ENCODE measurements at regions not wholly inside any gene's neighbourhood (a gene's known extent, or its start where the extent isn't known, plus 50 kb on each side); places are given as distances from the start of the nearest gene placed in this dataset.
"Not testable (repeated sequence)": the region's sequence is repeated elsewhere in the genome, so short reads cannot be mapped to it uniquely, and the experiment has no call there.

GRCh38 chr16:16763449-16763848 is 384.5 kb downstream of the NPIPA7 start:
- no peak for DNase-seq
- Mint-ChIP-seq H3K9me3 (peaks cover 4 to 5% of the 10 kb centered on the region in 2 donors), H3K4me3 (no peak overlapping the region), H3K36me3 (no peaks in the 10 kb centered on the region), H3K27ac (no peak overlapping the region), H3K27me3 (ENCODE audit: low read depth in 2 of 2) (peaks cover 0 to 6% of the 10 kb centered on the region in 2 donors), H3K4me1 (no peaks in the 10 kb centered on the region)
- H3K36me3 ChIP-seq (ENCODE audit: control insufficient read depth, insufficient read depth, low read length) = no peaks in the 10 kb centered on the region
- 89% methylated on average over 3 of the region's 4 CpGs for WGBS (ENCODE audit: insufficient coverage)
- TF ChIP-seq CTCF (IDR thresholded peaks at IDR 0.05) = no peak
- no peaks in the 10 kb centered on the region for H3K4me1 ChIP-seq (ENCODE audit: control insufficient read depth, insufficient read depth, low read length)
- H3K4me3 ChIP-seq (ENCODE audit: low read length) = no peak overlapping the region
- intact Hi-C loops (cut with micrococcal nuclease) = no loop called here
- H3K9me3 ChIP-seq (ENCODE audit: control insufficient read depth, insufficient read depth, low read length) = no peaks in the 10 kb centered on the region
- no peaks in the 10 kb centered on the region for H3K27me3 ChIP-seq (ENCODE audit: control insufficient read depth, insufficient read depth, low read length)
- no peak overlapping the region for H3K27ac ChIP-seq (ENCODE audit: low read length)
- ATAC-seq = no peak

GRCh38 chr16:16770717-16771116 is 391.8 kb downstream of the NPIPA7 start:
- not testable (repeated sequence) for H3K36me3 Mint-ChIP-seq, H3K4me1 Mint-ChIP-seq, H3K4me3 Mint-ChIP-seq

GRCh38 chr16:16774389-16774788 is 395.4 kb downstream of the NPIPA7 start:
- intact Hi-C loops (cut with micrococcal nuclease) = no loop called here
- 62% methylated on average over 4 of the region's 5 CpGs for WGBS (ENCODE audit: insufficient coverage)
- TF ChIP-seq CTCF (IDR thresholded peaks at IDR 0.05) = no peak

More at GRCh38 chr16:16770717-16771116, 391.8 kb downstream of the NPIPA7 start:
- H3K27me3 Mint-ChIP-seq (ENCODE audit: low read depth in 2 of 2) = peaks cover 17 to 20% of the 10 kb centered on the region in 2 donors
- intact Hi-C loops (cut with micrococcal nuclease); H3K9me3 Mint-ChIP-seq; H3K4me1 ChIP-seq (ENCODE audit: control insufficient read depth, insufficient read depth, low read length); DNase-seq; H3K36me3 ChIP-seq (ENCODE audit: control insufficient read depth, insufficient read depth, low read length); H3K27ac Mint-ChIP-seq; H3K9me3 ChIP-seq (ENCODE audit: control insufficient read depth, insufficient read depth, low read length); H3K27ac ChIP-seq (ENCODE audit: low read length); H3K27me3 ChIP-seq (ENCODE audit: control insufficient read depth, insufficient read depth, low read length); H3K4me3 ChIP-seq (ENCODE audit: low read length); ATAC-seq: not testable (repeated sequence)
- WGBS (ENCODE audit: insufficient coverage) = 88% methylated on average over 1 of the region's 1 CpG

GRCh38 chr16:16778332-16778731 is 399.4 kb downstream of the NPIPA7 start:
- DNase-seq = no peak
- no peaks in the 10 kb centered on the region for H3K4me1 ChIP-seq (ENCODE audit: control insufficient read depth, insufficient read depth, low read length)
- no peak overlapping the region for H3K27ac ChIP-seq (ENCODE audit: low read length)
- 75% methylated on average over 1 of the region's 1 CpG for WGBS (ENCODE audit: insufficient coverage)
- no peak overlapping the region for H3K4me3 ChIP-seq (ENCODE audit: low read length)
- no peaks in the 10 kb centered on the region for H3K9me3 ChIP-seq (ENCODE audit: control insufficient read depth, insufficient read depth, low read length)
- Mint-ChIP-seq H3K9me3 (no peaks in the 10 kb centered on the region), H3K27ac (no peak overlapping the region), H3K27me3 (ENCODE audit: low read depth in 2 of 2) (peaks cover 3 to 6% of the 10 kb centered on the region in 2 donors), H3K4me1 (no peaks in the 10 kb centered on the region), H3K4me3 (no peak overlapping the region), H3K36me3 (no peaks in the 10 kb centered on the region)
- intact Hi-C loops (cut with micrococcal nuclease) = no loop called here
- ATAC-seq = no peak
- no peak for TF ChIP-seq CTCF (IDR thresholded peaks at IDR 0.05)
- H3K27me3 ChIP-seq (ENCODE audit: control insufficient read depth, insufficient read depth, low read length) = no peaks in the 10 kb centered on the region
- H3K36me3 ChIP-seq (ENCODE audit: control insufficient read depth, insufficient read depth, low read length) = no peaks in the 10 kb centered on the region

More at GRCh38 chr16:16774389-16774788, 395.4 kb downstream of the NPIPA7 start:
- Mint-ChIP-seq H3K36me3 (no peaks in the 10 kb centered on the region), H3K27me3 (ENCODE audit: low read depth in 2 of 2) (peaks cover 17% of the 10 kb centered on the region in 2 donors), H3K27ac (no peak overlapping the region), H3K9me3 (no peaks in the 10 kb centered on the region), H3K4me1 (no peaks in the 10 kb centered on the region), H3K4me3 (no peak overlapping the region)
- H3K9me3 ChIP-seq (ENCODE audit: control insufficient read depth, insufficient read depth, low read length) = no peaks in the 10 kb centered on the region
- no peaks in the 10 kb centered on the region for H3K36me3 ChIP-seq (ENCODE audit: control insufficient read depth, insufficient read depth, low read length)
- no peak for ATAC-seq
- no peak overlapping the region for H3K4me3 ChIP-seq (ENCODE audit: low read length)
- DNase-seq = no peak
- no peak overlapping the region for H3K27ac ChIP-seq (ENCODE audit: low read length)
- no peaks in the 10 kb centered on the region for H3K4me1 ChIP-seq (ENCODE audit: control insufficient read depth, insufficient read depth, low read length)
- no peaks in the 10 kb centered on the region for H3K27me3 ChIP-seq (ENCODE audit: control insufficient read depth, insufficient read depth, low read length)

Measured in natural killer cell (primary cell).